Dendritic cell treated with granulocyte-macrophage colony-stimulating factor and Interleukin-4, amounts not matched to agents 40 ng/mL and 50 ng/mL, for 4 days (primary cell): ENCODE measurements at regions not wholly inside any gene's neighbourhood (a gene's known extent, or its start where the extent isn't known, plus 50 kb on each side); places are given as distances from the start of the nearest gene placed in this dataset.

Experiments
- H3K27ac Mint-ChIP-seq: one replicate; pipeline ENCODE4 v1.8.0; 2022; ENCODE audit warnings: mild to moderate bottlenecking, mixed read lengths
- H3K27me3 Mint-ChIP-seq: one replicate; pipeline ENCODE4 v1.8.0; 2022; ENCODE audit warnings: mild to moderate bottlenecking, mixed read lengths
- H3K36me3 Mint-ChIP-seq: one replicate; pipeline ENCODE4 v1.8.0; 2022; ENCODE audit warnings: low read depth, mixed read lengths
- H3K4me1 Mint-ChIP-seq: one replicate; pipeline ENCODE4 v1.8.0; 2022; ENCODE audit warnings: low read depth, mixed read lengths
- H3K4me3 Mint-ChIP-seq: one replicate; pipeline ENCODE4 v1.8.0; 2022; ENCODE audit warnings: mild to moderate bottlenecking, moderate library complexity, mixed read lengths
- H3K9me3 Mint-ChIP-seq: one replicate; pipeline ENCODE4 v1.8.0; 2022; ENCODE audit warnings: mixed read lengths
- intact Hi-C: fragments of 100-400 bp; cut with micrococcal nuclease; formaldehyde crosslinking; loops from one replicate; pipeline ENCODE4 v1.15.0; 2022

DNA sequence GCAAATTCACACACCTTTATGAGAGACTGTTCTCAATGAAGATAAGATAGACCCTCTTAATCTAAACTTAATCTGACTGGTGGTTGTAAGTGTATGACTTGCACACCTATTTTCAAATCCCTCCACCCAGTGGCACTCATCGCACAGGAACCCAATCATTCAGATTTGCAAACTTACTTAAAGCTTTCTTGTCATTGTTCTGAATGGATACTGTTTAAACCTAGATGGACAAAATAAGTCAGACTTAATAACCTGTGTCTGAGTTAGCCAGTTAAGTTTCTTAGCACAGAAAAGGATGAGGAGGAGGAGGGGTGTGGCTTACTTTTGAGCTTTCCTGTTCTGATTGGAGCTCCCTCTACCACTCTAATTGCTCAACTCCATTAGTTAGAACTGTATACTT lies 252.4 kb upstream of the CCNH start:
- Mint-ChIP-seq H3K36me3 (no peaks in the 10 kb centered on the region), H3K27ac (no peak overlapping the region), H3K9me3 (no peaks in the 10 kb centered on the region), H3K4me3 (no peak overlapping the region), H3K4me1 (no peaks in the 10 kb centered on the region), H3K27me3 (no peaks in the 10 kb centered on the region)
- intact Hi-C loops = no loop called here

DNA sequence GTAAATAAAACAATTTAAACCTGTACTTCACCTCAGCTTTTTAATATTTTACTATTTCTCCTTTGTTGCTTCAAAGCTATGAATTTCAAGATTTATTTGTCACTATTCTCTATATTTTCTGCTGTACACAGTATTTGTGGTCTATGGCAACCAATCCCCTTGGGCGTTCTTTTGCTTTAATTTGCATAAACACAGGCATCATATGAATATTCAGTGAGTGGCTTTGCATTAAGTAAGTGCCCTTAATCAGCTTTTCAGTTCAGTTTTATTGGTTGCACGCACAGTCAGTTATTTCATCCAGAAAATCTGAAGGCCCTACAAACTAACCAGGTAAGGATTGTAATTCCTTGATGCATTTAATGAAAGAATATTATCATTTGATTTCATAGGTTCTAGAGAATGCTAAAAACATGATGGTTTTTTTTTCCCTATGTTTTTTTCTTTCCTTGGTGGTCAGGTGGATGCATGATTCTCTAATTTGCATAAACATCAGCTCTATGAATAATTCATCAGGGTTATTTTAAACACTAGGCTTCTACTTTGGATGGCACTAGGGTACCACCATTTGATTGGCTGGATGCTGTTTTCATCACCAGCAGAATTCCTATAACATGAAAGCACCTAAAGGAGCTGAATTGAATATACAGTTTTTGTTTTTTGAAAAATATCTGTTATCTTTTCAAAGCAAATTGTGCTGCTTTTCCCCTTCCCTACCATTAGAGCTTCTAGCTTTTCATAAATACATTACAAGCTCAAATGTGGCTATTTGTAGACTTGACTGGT lies 249.2 kb upstream of the CCNH start:
- Mint-ChIP-seq H3K27ac (no peak overlapping the region), H3K4me1 (no peaks in the 10 kb centered on the region), H3K36me3 (no peaks in the 10 kb centered on the region), H3K9me3 (no peaks in the 10 kb centered on the region), H3K4me3 (no peak overlapping the region), H3K27me3 (no peaks in the 10 kb centered on the region)
- intact Hi-C loops = no loop called here

DNA sequence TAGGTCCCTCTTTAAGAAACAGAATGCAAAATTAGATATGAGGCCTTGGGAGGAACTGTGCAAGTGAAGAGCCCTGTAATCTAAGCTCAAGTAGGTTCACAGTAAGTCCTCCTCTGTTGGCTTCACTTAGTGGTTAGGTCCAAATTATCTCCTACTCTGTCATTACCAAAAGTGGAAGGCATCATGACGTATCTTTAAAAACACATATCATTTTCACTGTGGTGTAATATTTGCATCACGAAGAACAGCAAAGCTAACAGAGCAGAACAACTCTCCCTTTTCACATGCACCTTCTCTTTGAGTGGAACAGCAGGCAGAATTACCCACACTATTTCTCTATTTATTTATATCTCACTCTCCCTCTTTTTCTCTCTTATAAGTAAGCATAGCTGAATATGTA lies 240.5 kb upstream of the CCNH start:
- Mint-ChIP-seq H3K27me3 (no peaks in the 10 kb centered on the region), H3K4me1 (no peaks in the 10 kb centered on the region), H3K4me3 (no peak overlapping the region), H3K36me3 (no peaks in the 10 kb centered on the region), H3K9me3 (no peaks in the 10 kb centered on the region), H3K27ac (no peak overlapping the region)
- intact Hi-C loops = no loop called here

DNA sequence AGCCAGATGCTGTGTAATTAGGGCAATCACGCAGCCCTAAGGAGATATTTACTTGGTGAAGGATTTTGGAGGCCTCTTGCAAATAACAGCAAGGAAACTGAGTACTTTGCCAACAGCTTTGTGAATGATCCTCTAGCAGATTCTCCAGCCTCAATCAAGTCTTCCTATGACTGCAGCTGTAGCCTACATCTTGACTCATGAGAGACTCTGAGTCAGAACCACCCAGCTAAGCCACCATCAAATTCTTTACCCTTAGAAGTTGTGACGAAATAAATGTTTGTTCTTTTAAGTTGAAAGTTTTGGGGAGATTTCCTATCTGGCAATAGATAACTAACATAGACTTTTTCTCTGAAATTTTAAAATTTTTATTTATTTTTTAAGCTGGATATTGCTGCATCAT lies 237.6 kb upstream of the CCNH start:
- intact Hi-C loops = no loop called here
- H3K27ac Mint-ChIP-seq = no peak overlapping the region
- no peaks in the 10 kb centered on the region for H3K36me3 Mint-ChIP-seq
- H3K4me3 Mint-ChIP-seq = no peak overlapping the region
- H3K4me1 Mint-ChIP-seq = no peaks in the 10 kb centered on the region
- no peaks in the 10 kb centered on the region for H3K27me3 Mint-ChIP-seq
- H3K9me3 Mint-ChIP-seq = no peaks in the 10 kb centered on the region

DNA sequence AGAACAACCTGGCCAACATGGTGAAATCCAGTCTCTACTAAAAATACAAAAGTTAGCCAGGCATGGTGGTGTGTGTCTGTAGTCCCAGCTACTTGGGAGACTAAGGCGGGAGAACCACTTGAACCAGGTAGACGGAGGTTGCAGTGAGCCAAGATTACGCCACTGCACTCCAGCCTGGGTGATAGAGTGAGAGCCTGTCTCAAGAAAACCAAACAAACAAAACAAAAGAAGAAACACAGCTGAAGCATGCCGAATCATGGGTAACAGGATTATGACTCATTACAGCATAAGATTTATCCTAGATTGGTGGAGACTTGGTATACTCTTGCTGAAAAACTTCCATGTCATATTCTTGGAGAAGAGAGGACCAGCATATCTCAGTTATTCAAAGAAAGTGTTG lies 236.7 kb upstream of the CCNH start:
- Mint-ChIP-seq H3K36me3 (no peaks in the 10 kb centered on the region), H3K27ac (no peak overlapping the region), H3K9me3 (no peaks in the 10 kb centered on the region), H3K4me3 (no peak overlapping the region), H3K27me3 (no peaks in the 10 kb centered on the region), H3K4me1 (no peaks in the 10 kb centered on the region)
- intact Hi-C loops = no loop called here

DNA sequence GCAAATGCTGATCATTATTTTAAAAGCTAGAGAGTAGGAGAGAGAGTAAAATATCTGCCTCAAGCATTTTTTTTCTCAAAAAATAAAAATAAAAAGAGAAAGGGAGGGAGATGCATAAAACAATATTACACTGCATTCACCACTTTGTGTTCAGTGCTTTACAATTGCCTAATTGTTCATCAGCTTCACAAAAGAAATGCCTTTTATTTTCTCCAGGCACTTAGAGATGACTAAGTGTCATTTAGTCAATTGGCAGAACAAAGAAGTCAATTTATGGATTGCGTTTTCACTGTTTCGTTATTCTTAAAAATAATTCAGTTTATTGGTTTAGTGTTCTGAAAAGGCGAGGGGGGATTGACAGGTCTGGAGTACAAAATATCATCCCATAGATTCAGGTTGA lies 232.5 kb upstream of the CCNH start:
- Mint-ChIP-seq H3K4me1 (no peaks in the 10 kb centered on the region), H3K27me3 (no peaks in the 10 kb centered on the region), H3K27ac (no peak overlapping the region), H3K9me3 (no peaks in the 10 kb centered on the region), H3K4me3 (no peak overlapping the region), H3K36me3 (no peaks in the 10 kb centered on the region)
- intact Hi-C loops = no loop called here

DNA sequence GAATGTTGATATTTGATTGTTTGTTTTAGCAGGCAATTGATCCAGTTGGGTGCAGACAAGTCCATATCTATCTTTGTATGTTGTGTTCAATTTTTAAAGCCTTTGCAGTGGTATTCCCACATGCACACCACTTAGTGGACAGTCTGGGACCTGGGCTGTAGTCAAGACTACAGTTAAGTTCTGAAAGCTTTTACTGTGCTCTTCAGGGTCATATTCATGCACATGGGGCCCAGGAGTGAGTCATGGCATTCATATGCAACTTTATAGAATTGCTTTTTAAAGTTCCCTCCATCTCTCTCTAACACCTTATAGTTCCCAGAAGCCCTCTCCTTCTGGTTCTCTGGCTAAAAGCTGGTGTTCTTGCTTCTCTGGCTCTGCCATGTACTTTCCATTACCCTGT lies 228.2 kb upstream of the CCNH start:
- Mint-ChIP-seq H3K27me3 (no peaks in the 10 kb centered on the region), H3K36me3 (no peaks in the 10 kb centered on the region), H3K4me1 (no peaks in the 10 kb centered on the region), H3K9me3 (peaks cover 7% of the 10 kb centered on the region), H3K27ac (no peak overlapping the region), H3K4me3 (no peak overlapping the region)
- intact Hi-C loops = no loop called here

DNA sequence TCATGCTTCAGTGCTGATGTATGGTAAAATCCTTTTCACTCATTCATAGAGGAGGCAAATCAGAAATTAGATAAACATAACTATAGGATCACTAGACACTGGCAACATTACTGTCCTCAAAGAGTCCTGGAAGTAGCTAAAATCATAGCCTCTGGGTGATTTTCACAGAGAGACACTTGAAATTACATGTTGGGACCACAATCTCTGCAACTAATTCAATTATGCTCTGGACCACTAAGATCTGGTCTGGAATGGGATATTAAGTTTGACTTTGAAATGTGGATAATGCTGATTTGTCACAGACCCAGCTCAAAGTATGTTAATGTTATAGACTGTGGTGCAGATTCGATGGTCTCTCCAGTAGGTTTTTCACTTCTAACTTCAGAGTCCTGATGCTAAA lies 214.6 kb upstream of the CCNH start:
- H3K27ac Mint-ChIP-seq = no peak overlapping the region
- peaks cover 8% of the 10 kb centered on the region for H3K9me3 Mint-ChIP-seq
- H3K36me3 Mint-ChIP-seq = no peaks in the 10 kb centered on the region
- no peaks in the 10 kb centered on the region for H3K27me3 Mint-ChIP-seq
- intact Hi-C loops = no loop called here
- H3K4me3 Mint-ChIP-seq = no peak overlapping the region
- H3K4me1 Mint-ChIP-seq = no peaks in the 10 kb centered on the region

DNA sequence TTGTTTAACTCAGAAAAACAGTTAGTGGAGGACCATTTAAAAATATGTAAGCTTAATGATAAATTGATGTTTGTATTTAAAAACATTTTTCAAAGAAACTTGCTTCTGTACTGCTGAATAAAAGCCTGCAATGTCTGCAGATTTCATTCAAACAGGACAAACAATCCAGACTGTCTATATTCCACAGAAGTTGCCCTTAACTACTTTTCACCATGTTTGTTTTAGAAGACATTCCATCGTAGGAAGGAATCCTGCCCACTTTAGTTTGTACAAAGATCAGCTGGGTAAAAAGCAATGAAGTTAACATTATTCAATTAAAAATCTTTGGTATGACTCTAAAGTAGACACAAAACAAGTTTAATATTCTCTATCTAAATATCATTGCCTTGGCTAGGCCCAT lies 195.7 kb upstream of the CCNH start:
- H3K27ac Mint-ChIP-seq = no peak overlapping the region
- no peak overlapping the region for H3K4me3 Mint-ChIP-seq
- intact Hi-C loops = no loop called here
- no peaks in the 10 kb centered on the region for H3K9me3 Mint-ChIP-seq
- H3K36me3 Mint-ChIP-seq = no peaks in the 10 kb centered on the region
- H3K4me1 Mint-ChIP-seq = no peaks in the 10 kb centered on the region
- no peaks in the 10 kb centered on the region for H3K27me3 Mint-ChIP-seq

DNA sequence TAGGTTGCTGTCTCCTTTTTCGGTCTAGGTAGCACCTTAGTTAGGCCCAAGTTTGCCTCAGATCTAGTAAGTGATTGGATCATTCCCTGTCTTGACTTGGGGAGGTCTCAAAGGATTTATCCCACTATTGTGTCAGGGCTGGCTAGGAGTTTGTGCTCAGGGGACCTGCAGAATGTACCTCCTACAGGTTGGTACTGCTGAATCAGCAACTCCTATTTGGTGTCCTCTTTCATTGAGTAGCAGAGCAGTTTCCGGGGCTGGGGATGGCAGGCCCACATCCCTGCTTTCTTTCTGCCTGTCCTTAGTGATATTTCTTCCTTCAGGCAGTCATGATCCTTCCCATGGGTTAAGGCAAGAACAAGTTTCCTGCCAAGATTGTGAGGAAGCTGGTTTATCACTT lies 192.9 kb upstream of the CCNH start:
- Mint-ChIP-seq H3K27me3 (no peaks in the 10 kb centered on the region), H3K36me3 (no peaks in the 10 kb centered on the region), H3K4me3 (no peak overlapping the region), H3K27ac (no peak overlapping the region), H3K4me1 (no peaks in the 10 kb centered on the region), H3K9me3 (peaks cover 18% of the 10 kb centered on the region)
- intact Hi-C loops = no loop called here

DNA sequence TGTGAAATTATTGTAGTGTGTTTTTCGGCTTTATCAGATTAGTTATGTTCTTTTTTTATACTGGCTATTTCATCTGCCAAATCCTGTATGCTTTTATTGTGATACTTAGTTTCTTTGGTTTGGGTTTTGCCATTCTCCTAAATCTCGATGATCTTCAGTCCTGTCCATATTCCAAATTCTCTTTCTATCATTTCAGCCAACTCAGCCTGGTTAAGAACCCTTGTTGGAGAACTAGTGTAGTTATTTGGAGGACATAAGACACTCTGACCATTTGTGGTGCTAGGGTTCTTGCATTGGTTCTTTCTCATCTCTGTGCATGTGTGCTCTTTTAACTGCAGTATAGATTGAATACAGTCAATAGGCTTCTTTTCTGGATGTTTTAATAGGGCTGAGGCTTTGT lies 187.0 kb upstream of the CCNH start:
- H3K4me3 Mint-ChIP-seq = no peak overlapping the region
- peaks cover 29% of the 10 kb centered on the region for H3K9me3 Mint-ChIP-seq
- H3K27me3 Mint-ChIP-seq = no peaks in the 10 kb centered on the region
- intact Hi-C loops = no loop called here
- H3K4me1 Mint-ChIP-seq = no peaks in the 10 kb centered on the region
- H3K27ac Mint-ChIP-seq = no peak overlapping the region
- H3K36me3 Mint-ChIP-seq = no peaks in the 10 kb centered on the region

DNA sequence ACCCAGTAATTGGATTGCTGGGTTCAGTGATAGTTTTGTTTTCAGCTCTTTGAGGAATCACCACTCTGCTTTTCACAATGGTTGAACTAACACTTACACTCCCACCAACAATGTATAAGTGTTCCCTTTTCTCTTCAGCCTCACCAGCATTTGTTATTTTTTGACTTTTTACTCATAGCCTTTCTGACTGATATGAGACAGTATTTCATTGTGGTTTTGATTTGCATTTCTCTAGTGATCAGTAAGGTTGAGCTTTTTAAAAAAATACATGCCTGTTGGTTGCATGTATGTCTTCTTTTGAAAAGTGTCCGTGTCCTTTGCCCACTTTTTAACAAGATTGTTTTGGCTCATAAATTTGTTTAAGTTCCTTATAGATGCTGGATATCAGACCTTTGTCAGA lies 185.7 kb upstream of the CCNH start:
- H3K27me3 Mint-ChIP-seq = no peaks in the 10 kb centered on the region
- no peaks in the 10 kb centered on the region for H3K4me1 Mint-ChIP-seq
- no peak overlapping the region for H3K27ac Mint-ChIP-seq
- no peak overlapping the region for H3K4me3 Mint-ChIP-seq
- no peaks in the 10 kb centered on the region for H3K36me3 Mint-ChIP-seq
- intact Hi-C loops = no loop called here
- peaks cover 37% of the 10 kb centered on the region for H3K9me3 Mint-ChIP-seq

DNA sequence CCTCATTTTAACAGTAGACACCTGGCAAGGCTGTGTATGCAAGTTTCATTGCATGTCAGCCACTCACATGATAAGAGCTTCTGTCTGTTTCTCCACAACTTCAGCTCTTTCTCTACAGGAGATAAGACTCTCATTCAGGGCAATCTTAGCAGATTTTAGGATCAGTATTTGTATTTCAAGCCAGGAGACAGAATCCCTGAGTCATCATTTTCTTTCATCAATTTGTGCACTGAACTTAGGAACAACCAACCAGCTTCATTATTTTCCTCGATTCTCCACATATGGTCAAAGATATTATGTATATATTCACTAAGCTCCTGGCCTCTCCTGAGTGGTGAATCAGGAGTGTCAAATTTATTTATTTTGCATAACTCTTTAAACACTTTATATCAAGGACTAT lies 181.8 kb upstream of the CCNH start:
- H3K27ac Mint-ChIP-seq = no peak overlapping the region
- H3K4me1 Mint-ChIP-seq = no peaks in the 10 kb centered on the region
- H3K36me3 Mint-ChIP-seq = no peaks in the 10 kb centered on the region
- H3K9me3 Mint-ChIP-seq = peaks cover 17% of the 10 kb centered on the region
- no peak overlapping the region for H3K4me3 Mint-ChIP-seq
- intact Hi-C loops = no loop called here
- H3K27me3 Mint-ChIP-seq = no peaks in the 10 kb centered on the region

DNA sequence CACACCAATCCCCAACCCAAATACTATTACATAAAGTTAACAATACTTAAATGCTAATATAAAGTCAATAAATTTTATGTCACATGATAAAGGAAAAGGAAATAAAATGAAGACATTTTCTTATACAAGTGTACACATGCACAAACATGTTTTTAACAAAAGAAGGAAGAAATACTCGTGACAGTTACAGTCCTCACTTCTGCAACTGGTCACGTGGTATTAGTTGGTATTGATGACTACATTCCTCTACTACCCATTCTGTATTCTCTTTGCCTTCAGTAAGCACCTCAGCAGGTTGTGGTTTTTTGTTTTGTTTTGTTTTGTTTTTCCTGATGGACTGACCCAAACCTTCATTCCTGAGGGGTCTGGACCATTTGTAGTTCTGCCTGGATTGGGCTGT lies 176.9 kb upstream of the CCNH start:
- intact Hi-C loops = no loop called here
- H3K9me3 Mint-ChIP-seq = peaks cover 17% of the 10 kb centered on the region
- H3K4me3 Mint-ChIP-seq = no peak overlapping the region
- no peak overlapping the region for H3K27ac Mint-ChIP-seq
- H3K4me1 Mint-ChIP-seq = no peaks in the 10 kb centered on the region
- no peaks in the 10 kb centered on the region for H3K36me3 Mint-ChIP-seq
- H3K27me3 Mint-ChIP-seq = no peaks in the 10 kb centered on the region

DNA sequence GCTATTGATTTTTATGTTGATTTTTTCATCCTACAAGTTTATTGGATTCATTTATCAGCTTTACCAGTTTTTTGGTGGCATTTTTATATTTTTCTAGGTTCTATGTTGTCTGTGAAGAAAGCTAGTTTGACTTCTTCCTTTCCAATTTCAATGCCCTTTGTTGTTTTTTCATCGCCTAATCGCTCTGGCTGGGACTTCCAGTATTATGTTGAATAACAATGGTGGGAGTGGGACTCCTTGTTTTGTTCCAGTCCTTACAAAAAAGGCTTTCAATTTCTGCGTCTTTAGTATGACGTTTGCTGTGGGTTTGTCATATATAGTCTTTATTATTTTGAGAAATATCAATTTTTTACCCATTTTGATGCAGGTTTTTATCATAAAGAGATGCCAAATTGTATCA lies 175.6 kb upstream of the CCNH start:
- Mint-ChIP-seq H3K9me3 (peaks cover 15% of the 10 kb centered on the region), H3K27me3 (no peaks in the 10 kb centered on the region), H3K4me3 (no peak overlapping the region), H3K36me3 (no peaks in the 10 kb centered on the region), H3K4me1 (no peaks in the 10 kb centered on the region), H3K27ac (no peak overlapping the region)
- intact Hi-C loops = no loop called here
